BJ (cell line): ENCODE measurements at regions not wholly inside any gene's neighbourhood (a gene's known extent, or its start where the extent isn't known, plus 50 kb on each side); places are given as distances from the start of the nearest gene placed in this dataset.

Experiments
- CTCF ChIA-PET: fragments of 350-600 bp; formaldehyde crosslinking; extraction: SDS; loops from one replicate; lab custom pipeline; 2021; ENCODE audit warnings: antibody characterized with exemption, inconsistent platforms; lab: Yijun Ruan, JAX
- POLR2A ChIA-PET: fragments of 300-600 bp; sonication (Branson Sonifier 250); formaldehyde crosslinking; extraction: SDS; loops from one replicate; lab custom pipeline; 2021; ENCODE audit warnings: antibody characterized with exemption; lab: Charles Lee
- DNase-seq: peaks from one replicate; pipeline ENCODE4 v3.0.0-alpha.2; 2011; ENCODE audit warnings: low read depth
- H3K27me3 ChIP-seq: 2 replicates; pipeline ENCODE4 v1.6.0; 2011; ENCODE audit warnings: low read length; ENCODE audit not compliant: control insufficient read depth, insufficient read depth
- H3K36me3 ChIP-seq: 2 replicates; pipeline ENCODE4 v1.5.1; 2011; ENCODE audit warnings: low read length; ENCODE audit not compliant: control insufficient read depth, insufficient read depth
- H3K4me3 ChIP-seq: 2 replicates; pipeline ENCODE4 v1.5.1; 2011; ENCODE audit warnings: low read depth, mild to moderate bottlenecking, control low read depth, low read length
- CTCF ChIP-seq: IDR thresholded peaks from 2 replicates; pipeline ENCODE4 v1.5.1; 2011; ENCODE audit warnings: low read depth, mild to moderate bottlenecking, control low read depth, inconsistent platforms, low read length, moderate library complexity; ENCODE audit not compliant: insufficient read depth

- ChIA-PET POLR2A (no interaction called here), CTCF (no interaction called here)
- no peak for DNase-seq
- Histone ChIP-seq H3K27me3 (no peaks in the 10 kb centered on the region), H3K4me3 (no peak overlapping the region), H3K36me3 (no peaks in the 10 kb centered on the region)
- TF ChIP-seq CTCF = no peak
Observed at GRCh38 chr14:83863042-83863774, 1666.7 kb upstream of the FLRT2 start.

- ChIA-PET POLR2A (no interaction called here), CTCF (no interaction called here)
- DNase-seq = no peak
- H3K27me3 ChIP-seq = no peaks in the 10 kb centered on the region
- no peak for TF ChIP-seq CTCF
- no peaks in the 10 kb centered on the region for H3K36me3 ChIP-seq
- H3K4me3 ChIP-seq = no peak overlapping the region
Observed at GRCh38 chr14:83864106-83864505, 1665.8 kb upstream of the FLRT2 start.

GRCh38 chr14:83867566-83868225 is 1662.2 kb upstream of the FLRT2 start:
- no peak for TF ChIP-seq CTCF
- ChIA-PET POLR2A (no interaction called here), CTCF (interaction anchor here (0.6 to 1.2 kb wide), 2 partner anchors 9 to 1421 kb away, joined by 3 to 4 read pairs; no protein-coding TSS in a partner anchor)
- DNase-seq = no peak
- Histone ChIP-seq H3K4me3 (no peak overlapping the region), H3K27me3 (no peaks in the 10 kb centered on the region), H3K36me3 (no peaks in the 10 kb centered on the region)

DNA sequence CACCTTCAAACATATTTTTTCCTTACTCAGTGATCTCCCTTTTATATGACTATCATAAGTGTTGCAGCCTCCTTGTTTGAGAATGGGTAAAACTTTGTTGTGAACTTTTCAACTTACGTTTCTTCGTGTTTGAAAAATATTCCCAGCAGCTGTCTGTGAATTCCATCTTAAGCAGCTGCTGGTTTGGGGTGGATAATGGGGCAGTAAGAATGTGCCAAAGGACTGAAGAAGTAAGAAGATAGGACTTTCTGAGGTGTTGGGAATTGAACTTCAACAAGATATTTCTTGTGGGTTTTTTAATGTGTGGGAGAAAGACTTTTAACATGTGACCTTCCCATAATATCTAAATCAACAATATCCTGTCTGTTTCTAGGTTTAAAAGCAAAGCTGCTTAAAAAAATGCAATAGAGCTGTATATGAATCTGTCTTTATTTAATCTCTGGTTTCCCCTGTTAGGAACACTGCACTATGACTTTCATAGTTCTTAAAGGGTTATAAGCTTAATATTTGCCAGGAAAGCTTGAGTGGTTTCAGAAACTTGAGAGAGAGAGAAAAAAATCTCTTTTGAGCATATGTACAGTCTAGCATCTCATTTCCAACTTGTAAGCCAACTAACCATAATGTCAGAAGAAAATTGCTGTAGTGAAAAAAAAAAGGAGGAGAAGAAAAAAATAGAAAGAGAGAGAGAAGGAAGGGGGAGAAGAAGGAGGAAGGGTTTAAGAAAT is 1659.2 kb upstream of the FLRT2 start:
- POLR2A ChIA-PET = no interaction called here
- no peaks in the 10 kb centered on the region for H3K36me3 ChIP-seq
- TF ChIP-seq CTCF = no peak
- CTCF ChIA-PET = interaction anchor here (0.7 to 1.7 kb wide), 2 partner anchors 10 to 360 kb away, joined by 3 read pairs; no protein-coding TSS in a partner anchor
- DNase-seq = no peak
- no peak overlapping the region for H3K4me3 ChIP-seq
- H3K27me3 ChIP-seq = no peaks in the 10 kb centered on the region

- CTCF ChIA-PET = no interaction called here
- H3K4me3 ChIP-seq = no peak overlapping the region
- H3K36me3 ChIP-seq = no peaks in the 10 kb centered on the region
Observed at GRCh38 chr14:83873669-83874068, 1656.3 kb upstream of the FLRT2 start.

More at GRCh38 chr14:83873669-83874068, 1656.3 kb upstream of the FLRT2 start:
- POLR2A ChIA-PET = no interaction called here
- no peak for TF ChIP-seq CTCF
- DNase-seq = no peak
- H3K27me3 ChIP-seq = no peaks in the 10 kb centered on the region
